HG02870 (cell line): ENCODE measurements at regions not wholly inside any gene's neighbourhood (a gene's known extent, or its start where the extent isn't known, plus 50 kb on each side); places are given as distances from the start of the nearest gene placed in this dataset.

Experiments
- ATAC-seq: cut with Tn5 transposase; IDR thresholded peaks from one replicate; pipeline ENCODE4 v1.9.1; 2021; ENCODE audit warnings: mild to moderate bottlenecking, moderate library complexity; ENCODE audit not compliant: unreplicated experiment

DNA sequence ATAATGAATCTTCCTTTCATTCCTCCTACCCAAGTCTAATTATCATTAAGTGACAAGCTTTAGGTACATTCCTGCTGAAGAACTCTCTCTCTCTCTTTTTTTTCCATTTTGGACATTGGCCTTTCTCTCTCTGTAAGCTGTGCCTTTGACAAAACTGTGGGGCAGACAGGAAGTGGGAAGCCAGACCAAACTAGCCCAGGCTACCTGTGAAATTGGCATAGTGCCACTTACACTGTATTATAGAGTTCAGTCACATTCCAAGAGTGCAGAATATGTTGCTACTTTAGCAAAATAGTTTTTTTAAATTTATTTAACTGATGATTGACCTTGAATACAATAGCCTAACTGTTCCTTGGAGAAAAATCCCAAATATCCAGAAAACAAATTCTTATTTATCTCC is 381.5 kb upstream of the ETAA1 start:
- no peak for ATAC-seq

DNA sequence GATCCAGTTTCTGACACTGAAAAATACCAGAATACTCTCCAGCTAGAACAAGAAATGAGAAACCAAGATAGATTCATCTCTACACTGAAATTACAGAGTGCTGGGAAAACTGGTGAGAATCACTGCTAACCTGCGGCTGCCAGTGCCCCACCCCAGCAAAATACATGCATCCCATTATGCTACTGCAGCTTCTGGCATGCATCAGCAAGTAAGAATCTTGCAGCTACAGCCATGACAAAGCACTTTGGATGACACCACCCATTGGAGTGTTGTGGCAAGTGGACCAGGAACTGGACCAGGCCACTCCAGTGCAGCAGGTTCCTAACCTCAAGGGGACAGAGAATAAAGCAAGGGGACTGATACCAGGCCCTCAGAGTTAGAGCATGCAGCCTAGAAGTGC is 378.8 kb upstream of the ETAA1 start:
- ATAC-seq, result no peak

DNA sequence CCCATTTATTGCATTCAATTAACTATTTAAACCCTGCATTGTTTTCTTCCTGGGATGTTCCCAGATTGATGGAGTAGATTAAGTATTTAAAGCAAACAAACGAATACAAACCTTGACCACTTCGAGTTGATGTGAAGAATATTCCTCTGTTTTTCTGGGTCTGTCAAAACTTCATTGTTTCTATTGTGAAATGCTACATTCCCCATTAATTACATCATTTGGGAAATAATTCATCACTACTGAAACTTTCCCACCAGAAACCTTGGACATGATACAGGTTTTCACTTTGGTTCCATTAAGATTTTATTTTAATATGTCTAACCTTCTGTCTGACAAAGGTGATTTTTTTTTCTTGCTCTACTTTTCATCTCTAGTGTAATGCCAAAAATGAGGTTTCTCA is 365.1 kb upstream of the ETAA1 start:
- ATAC-seq, result no peak

- ATAC-seq, result no peak
Observed at GRCh38 chr2:67036444-67036843, 360.7 kb upstream of the ETAA1 start.

DNA sequence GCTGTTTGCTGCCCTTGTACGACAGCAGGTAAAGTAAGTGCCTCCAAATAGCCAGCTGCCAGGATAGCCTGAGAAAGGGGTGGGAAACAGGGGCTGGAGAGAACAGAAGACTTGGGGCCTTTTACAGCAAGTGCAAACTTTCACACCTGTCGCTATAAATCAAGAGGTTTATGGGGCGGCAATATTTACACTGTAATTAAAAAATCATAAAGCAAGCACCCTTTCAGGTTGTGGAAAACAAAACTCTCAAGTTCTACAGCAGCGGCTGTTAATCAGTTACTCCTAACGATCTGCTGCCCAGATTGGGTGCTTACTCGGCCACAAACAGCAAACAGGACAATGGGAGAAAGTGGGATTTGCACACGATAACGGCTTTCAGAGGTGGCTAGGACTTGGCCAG is 359.5 kb upstream of the ETAA1 start:
- no peak for ATAC-seq

GRCh38 chr2:67038195-67038594 is 358.9 kb upstream of the ETAA1 start:
- ATAC-seq, result no peak

GRCh38 chr2:67039058-67039457 is 358.1 kb upstream of the ETAA1 start:
- ATAC-seq, result no peak

DNA sequence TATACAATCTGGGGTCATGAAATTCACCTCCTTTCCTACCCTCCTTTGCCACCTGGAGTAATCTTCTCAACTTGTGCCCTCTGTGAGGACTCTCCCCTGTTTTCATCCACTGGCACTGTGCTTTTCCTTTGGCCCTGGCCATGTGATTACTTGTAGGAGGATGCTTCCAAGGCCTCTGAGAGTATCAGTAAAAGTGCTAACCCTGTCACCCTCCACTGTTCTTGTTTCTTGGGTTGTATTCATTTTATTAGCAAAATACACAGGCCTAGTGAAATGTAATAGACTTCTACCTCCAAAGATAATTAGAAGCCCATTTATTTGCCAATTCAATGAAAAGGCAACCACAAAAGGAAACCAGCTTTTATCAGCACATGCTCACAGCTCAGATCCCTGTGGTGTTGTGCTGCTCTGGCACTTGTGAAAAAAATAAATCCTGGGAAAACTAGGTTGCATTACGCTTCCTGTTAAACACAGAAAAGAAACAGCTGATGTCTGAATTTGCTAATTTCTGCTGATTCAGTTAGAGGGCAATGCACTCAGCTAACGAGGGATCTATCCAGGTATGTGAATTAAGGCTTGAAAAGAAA is 357.5 kb upstream of the ETAA1 start:
- no peak for ATAC-seq

DNA sequence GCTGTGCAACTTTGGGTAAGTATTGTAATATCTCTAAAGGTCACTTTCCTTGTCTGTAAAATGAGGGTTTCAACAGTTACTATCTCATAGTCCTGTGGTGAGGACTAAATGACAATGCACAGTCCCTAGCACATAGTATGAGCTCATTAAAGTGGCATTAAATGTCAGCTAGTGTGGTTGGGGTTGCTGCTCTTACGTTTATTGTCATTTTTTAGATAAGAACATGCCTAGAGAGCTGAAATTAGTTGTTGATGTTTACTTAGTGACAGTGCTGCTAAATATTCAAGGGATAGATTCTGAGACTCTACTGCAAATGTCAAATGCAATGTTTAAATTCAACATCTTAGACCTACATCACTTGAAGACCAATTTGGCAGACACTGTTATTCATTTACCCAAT is 356.1 kb upstream of the ETAA1 start:
- no peak for ATAC-seq

- ATAC-seq, result no peak
Observed at GRCh38 chr2:67043781-67044478, 353.2 kb upstream of the ETAA1 start.

- ATAC-seq, result no peak
Observed at GRCh38 chr2:67046591-67046990, 350.5 kb upstream of the ETAA1 start.

GRCh38 chr2:67048314-67048713 is 348.8 kb upstream of the ETAA1 start:
- no peak for ATAC-seq

DNA sequence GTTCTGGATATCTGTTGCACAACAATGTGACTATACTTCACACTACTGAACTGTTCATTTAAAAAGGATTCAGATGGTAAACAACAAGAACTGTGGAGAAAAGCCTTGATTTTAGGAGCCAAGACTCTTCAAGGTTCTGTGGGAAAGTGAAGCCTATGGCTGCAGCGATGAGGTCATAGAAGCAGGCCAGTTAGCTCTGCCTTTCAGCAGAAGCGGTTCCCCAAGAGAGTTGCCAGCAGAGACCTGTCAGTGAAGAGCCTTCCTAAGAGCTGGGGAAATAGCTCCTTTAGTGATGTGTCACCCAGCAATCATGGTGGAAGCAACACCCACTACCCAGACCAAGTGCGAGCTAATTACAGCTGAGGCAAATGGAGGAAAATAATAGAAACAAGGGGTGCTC is 346.5 kb upstream of the ETAA1 start:
- no peak for ATAC-seq

GRCh38 chr2:67054728-67055127 is 342.4 kb upstream of the ETAA1 start:
- no peak for ATAC-seq

DNA sequence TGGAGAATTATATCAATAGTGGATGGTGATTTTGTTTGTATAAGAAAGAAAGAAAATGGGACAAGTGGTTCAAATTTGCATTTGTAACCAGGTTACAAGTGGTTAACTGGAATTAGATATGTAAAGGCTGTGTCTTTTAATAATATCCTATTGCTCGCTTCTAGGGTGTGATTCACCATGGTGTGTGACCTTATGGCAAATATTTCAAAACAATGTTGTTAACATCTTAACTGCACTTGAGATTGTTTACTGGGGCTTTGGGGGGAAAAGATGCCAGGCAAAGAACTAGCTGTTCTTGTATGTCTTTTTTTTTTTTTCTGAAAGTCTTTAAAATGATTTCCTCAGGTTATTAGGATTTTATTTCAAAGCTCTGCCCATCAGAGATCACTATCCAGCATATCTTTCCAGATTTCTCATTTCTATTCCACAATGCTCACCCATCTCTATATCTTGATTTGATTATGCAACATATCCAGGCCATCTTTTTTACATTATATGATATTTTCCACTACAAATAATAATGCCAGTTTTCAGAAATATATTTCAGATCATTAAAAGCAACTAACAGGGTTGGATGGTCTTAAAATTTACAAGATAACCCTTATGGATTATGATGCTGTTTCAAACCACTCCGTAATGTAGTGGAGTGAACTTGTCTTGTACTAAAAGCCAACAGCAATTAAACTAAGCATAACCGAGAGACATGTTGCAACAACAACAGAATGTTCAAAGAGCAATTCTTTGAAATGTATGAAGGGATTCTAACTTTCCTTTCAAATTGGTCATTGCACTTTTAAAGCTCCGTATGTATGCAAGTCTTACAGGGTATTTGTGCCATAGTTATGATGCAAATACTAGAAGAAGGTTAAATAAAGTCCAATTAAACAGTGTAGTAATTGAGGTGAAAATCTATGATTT is 341.5 kb upstream of the ETAA1 start:
- ATAC-seq, result no peak

DNA sequence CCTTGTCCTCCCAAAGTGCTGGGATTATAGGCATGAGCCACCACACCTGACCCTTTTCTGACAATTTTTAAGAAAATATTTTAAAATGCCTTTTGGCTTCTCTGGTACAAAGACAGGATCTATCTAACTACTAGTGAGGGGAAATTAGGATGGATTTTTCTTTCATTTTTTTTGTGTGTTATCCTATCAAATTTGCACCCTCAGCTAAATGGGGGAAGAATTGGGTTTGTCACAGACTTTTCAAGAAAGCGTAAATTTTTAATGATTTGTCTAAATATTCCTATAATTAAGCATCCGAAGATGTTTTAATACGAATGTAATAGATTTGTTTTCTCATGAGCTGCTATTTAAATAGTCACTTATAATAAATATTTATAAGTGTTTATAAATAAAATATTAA is 340.0 kb upstream of the ETAA1 start:
- no peak for ATAC-seq

- no peak for ATAC-seq
Observed at GRCh38 chr2:67057901-67058703, 339.0 kb upstream of the ETAA1 start.

DNA sequence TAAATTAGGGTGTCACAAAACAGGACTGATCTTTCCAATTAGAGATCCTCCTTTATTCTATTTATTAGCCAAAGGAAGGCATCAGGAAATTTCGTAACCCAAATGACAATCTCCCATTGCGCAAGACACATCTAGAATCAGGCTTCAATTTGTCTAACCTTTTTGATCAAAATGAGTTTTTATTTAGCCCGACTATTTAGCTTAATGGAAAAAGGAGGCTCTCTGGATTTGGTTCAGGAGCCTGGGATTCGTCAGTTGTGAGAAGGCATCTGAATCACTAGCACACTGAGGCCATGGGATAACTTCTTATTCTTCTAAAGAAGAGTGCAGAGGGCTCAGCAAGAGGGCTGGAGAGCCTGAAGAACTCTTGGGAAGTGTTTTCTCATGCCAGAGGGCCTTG is 332.1 kb upstream of the ETAA1 start:
- ATAC-seq, result no peak

DNA sequence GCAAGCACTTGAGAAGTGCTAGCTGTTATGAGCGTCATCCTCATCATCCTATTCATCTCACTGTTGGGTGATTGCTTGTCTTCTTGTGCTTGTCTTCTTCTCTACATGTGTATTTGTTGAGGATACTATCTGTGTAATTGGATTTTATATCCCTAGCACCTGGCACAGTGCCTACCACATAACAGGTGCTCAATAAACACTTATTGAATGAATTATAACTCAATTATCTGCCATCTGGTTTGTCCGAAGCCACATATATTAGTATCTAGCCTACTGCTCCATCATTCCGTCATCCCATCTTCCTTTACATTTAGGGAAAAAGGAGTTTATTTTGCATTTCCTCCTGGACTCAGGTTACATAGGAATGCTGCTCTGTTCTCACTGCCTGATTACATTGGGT is 330.4 kb upstream of the ETAA1 start:
- no peak for ATAC-seq

GRCh38 chr2:67067656-67068055 is 329.5 kb upstream of the ETAA1 start:
- ATAC-seq, result no peak

GRCh38 chr2:67070826-67071225 is 326.3 kb upstream of the ETAA1 start:
- ATAC-seq, result no peak
